Kidney epithelial cell (primary cell): ENCODE measurements at regions not wholly inside any gene's neighbourhood (a gene's known extent, or its start where the extent isn't known, plus 50 kb on each side); places are given as distances from the start of the nearest gene placed in this dataset.

Source experiments
- DNase-seq: peaks from one replicate; pipeline ENCODE4 v3.0.0-alpha.2; 2010; ENCODE audit warnings: low read depth
- H3K27me3 ChIP-seq: 2 replicates; pipeline ENCODE4 v1.6.0; 2011; ENCODE audit warnings: low read length; ENCODE audit not compliant: control insufficient read depth, insufficient read depth
- H3K36me3 ChIP-seq: 2 replicates; pipeline ENCODE4 v1.5.1; 2011; ENCODE audit warnings: low read length; ENCODE audit not compliant: control insufficient read depth, insufficient read depth
- H3K4me3 ChIP-seq: 2 replicates; pipeline ENCODE4 v1.5.1; 2011; ENCODE audit warnings: low read depth, mild to moderate bottlenecking, control low read depth, low read length
- CTCF ChIP-seq: IDR thresholded peaks from 2 replicates; pipeline ENCODE4 v1.5.1; 2011; ENCODE audit warnings: mild to moderate bottlenecking, moderate library complexity, low read length, control low read depth, inconsistent platforms; ENCODE audit not compliant: insufficient read depth, poor library complexity, severe bottlenecking

GRCh38 chr21:28227881-28228635 lies 764.6 kb downstream of the LTN1 start:
- TF ChIP-seq CTCF: no peak
- Histone ChIP-seq H3K27me3 (no peaks in the 10 kb centered on the region), H3K4me3 (no peak overlapping the region), H3K36me3 (no peaks in the 10 kb centered on the region)
- DNase-seq: no peak

- TF ChIP-seq CTCF: no peak
- Histone ChIP-seq H3K27me3 (no peaks in the 10 kb centered on the region), H3K4me3 (no peak overlapping the region), H3K36me3 (no peaks in the 10 kb centered on the region)
- DNase-seq: no peak
These were observed 766.1 kb downstream of the LTN1 start for GRCh38 chr21:28226563-28226962.

- no peaks in the 10 kb centered on the region for H3K27me3 ChIP-seq
- H3K36me3 ChIP-seq: no peaks in the 10 kb centered on the region
- H3K4me3 ChIP-seq: no peak overlapping the region
- DNase-seq: no peak
- TF ChIP-seq CTCF: no peak
These were observed 768.4 kb downstream of the LTN1 start for GRCh38 chr21:28224191-28224726.

DNA sequence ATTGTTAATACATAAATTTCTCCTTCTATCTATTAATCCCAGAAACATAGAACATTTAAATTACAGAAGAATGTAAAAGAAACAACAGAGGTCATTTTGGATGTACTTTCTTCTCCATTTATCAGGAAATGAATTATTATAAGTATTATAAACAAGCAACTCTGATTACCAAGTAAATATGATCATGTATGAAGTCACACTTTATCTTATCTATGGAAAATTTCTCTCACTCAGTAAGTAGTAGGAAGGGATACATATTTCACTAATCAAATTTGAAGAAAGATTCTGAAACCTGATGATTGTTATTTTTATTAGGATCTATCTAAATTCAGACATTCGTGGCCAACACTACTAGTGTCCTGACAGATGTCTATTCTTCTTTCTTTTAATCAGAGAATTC lies 770.7 kb downstream of the LTN1 start:
- H3K4me3 ChIP-seq: no peak overlapping the region
- DNase-seq: no peak
- no peak for TF ChIP-seq CTCF
- no peaks in the 10 kb centered on the region for H3K36me3 ChIP-seq
- no peaks in the 10 kb centered on the region for H3K27me3 ChIP-seq

DNA sequence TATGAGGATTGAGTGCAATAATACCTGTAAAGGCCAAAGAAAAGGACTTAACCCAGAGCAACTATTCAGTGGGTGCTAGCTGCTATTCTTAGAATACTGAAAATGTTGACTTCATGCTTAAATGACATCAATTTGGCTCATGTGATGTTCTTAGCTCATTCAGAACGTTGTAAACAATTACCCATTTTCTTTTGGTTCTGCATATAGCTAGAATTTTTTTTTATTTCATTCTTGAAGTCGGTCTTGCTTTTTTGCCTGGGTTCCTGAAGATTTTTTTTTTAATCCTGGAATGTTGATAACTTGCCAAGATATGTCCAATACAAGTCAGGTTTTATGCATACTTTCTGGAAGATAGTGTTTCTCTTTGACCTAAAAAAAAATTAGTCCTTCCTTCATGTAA lies 772.0 kb downstream of the LTN1 start:
- no peak for TF ChIP-seq CTCF
- no peak for DNase-seq
- no peaks in the 10 kb centered on the region for H3K36me3 ChIP-seq
- H3K4me3 ChIP-seq: no peak overlapping the region
- H3K27me3 ChIP-seq: no peaks in the 10 kb centered on the region
